ENCODE measurements at regions not wholly inside any gene's neighbourhood (a gene's known extent, or its start where the extent isn't known, plus 50 kb on each side); places are given as distances from the start of the nearest gene placed in this dataset.

DNA sequence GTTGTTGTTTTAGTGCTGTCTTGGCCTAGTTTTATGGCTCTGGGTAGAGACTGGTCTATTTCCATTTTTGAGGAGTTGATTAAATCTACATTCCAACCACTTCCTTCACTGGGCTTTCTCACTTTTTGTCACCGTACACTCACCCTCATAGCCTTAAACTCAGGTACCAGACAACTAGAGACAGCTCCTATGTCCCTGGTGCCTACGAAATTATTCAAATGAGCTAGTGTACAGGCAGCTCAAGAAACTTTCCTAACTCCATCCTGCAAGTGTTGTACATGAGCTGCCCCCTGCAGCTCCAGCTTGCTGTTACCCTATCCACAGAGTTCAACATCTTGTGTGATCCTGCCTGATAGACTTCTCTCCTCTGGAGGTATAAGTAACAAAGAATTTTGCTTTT is 704.8 kb upstream of the RGS18 start:
- no peak for DNase-seq (ENCODE audit: low read depth)
- TF ChIP-seq, protein P1, sequence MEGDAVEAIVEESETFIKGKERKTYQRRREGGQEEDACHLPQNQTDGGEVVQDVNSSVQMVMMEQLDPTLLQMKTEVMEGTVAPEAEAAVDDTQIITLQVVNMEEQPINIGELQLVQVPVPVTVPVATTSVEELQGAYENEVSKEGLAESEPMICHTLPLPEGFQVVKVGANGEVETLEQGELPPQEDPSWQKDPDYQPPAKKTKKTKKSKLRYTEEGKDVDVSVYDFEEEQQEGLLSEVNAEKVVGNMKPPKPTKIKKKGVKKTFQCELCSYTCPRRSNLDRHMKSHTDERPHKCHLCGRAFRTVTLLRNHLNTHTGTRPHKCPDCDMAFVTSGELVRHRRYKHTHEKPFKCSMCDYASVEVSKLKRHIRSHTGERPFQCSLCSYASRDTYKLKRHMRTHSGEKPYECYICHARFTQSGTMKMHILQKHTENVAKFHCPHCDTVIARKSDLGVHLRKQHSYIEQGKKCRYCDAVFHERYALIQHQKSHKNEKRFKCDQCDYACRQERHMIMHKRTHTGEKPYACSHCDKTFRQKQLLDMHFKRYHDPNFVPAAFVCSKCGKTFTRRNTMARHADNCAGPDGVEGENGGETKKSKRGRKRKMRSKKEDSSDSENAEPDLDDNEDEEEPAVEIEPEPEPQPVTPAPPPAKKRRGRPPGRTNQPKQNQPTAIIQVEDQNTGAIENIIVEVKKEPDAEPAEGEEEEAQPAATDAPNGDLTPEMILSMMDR (IDR thresholded peaks at IDR 0.05; ENCODE audit: control insufficient read depth, extremely low read depth, insufficient read depth) = no peak
- no peak overlapping the region for H3K4me3 ChIP-seq (ENCODE audit: low read depth, low read length)

DNA sequence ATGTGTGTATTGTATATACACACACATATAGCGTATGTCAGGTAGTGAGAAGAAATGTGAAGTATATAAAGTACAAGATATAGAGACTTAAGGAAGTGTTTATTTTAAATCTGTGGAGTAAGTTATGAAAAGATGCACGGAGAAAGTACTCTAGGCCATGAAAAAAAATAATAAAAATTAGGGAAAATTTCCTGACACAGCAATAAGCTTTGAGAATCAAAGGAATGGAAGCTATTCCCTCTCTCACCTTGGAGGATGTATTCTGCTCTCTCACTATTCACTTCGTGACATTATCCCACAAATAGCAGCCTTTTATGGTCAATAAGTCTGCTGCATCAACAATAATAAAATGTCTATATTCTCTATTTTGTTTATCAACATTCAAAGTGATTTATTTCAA is 700.4 kb upstream of the RGS18 start:
- DNase-seq (ENCODE audit: low read depth) = no peak
- TF ChIP-seq, protein P1 (IDR thresholded peaks at IDR 0.05; ENCODE audit: control insufficient read depth, extremely low read depth, insufficient read depth) = no peak
- H3K4me3 ChIP-seq (ENCODE audit: low read depth, low read length) = no peak overlapping the region

DNA sequence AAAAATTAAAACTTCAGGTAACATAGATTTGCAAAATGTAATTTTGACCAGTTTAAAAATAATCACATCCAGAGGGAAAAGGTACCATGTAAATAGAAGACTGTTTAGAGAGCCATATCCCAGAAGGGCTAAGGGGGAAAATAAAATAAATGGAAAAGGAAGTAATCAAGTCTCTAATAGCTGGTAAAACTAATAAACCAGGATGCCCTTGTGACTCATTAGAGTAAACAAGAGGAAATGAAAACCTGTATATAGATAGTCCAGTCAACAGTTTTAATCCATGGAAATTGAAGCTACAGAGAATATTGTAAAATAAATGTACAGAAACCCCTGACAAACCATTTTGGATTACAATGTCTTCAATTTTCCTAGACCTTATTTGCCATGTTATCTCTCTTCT is 698.0 kb upstream of the RGS18 start:
- no peak overlapping the region for H3K4me3 ChIP-seq (ENCODE audit: low read depth, low read length)
- TF ChIP-seq, protein P1 (IDR thresholded peaks at IDR 0.05; ENCODE audit: control insufficient read depth, extremely low read depth, insufficient read depth) = no peak
- DNase-seq (ENCODE audit: low read depth) = peak; percentile 3

DNA sequence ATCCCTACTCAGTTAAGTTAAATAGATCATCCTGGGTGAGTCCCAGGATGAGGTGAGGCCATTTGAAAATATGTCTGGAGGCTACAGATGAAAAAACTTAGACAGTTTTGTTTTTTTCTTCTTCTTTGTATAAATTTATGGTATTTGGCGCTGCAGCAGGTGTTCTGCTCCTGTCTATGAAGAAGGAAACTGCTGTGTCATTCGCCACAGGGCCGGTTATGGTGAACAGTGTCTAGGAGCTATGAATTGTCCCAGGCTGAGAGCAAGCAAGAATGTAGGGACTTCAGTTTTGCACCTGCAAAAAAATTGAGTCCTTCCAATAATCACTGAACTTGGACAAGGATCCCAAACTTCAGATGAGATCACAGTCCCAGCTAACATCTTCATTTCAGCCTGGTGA is 674.3 kb upstream of the RGS18 start:
- no peak for DNase-seq (ENCODE audit: low read depth)
- no peak overlapping the region for H3K4me3 ChIP-seq (ENCODE audit: low read depth, low read length)
- TF ChIP-seq, protein P1 (IDR thresholded peaks at IDR 0.05; ENCODE audit: control insufficient read depth, extremely low read depth, insufficient read depth) = no peak

DNA sequence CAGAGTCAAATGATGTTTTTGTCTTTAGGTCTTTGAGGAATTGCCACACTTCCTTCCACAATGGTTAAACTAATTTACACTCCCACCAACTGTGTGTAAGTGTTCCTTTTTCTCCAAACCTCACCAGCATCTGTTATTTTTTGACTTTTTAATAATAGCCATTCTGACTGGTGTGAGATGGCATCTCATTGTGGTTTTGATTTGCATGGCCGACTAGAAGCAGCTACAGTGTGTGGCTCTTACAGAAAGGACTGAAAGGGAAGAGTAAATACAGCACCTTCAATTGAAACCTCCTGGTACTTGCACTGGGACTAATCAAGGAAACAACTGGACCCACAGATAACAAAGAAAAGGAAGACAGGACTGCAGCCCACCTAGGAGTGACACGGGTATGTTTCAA is 668.0 kb upstream of the RGS18 start:
- TF ChIP-seq, protein P1 (IDR thresholded peaks at IDR 0.05; ENCODE audit: control insufficient read depth, extremely low read depth, insufficient read depth) = no peak
- no peak for DNase-seq (ENCODE audit: low read depth)
- no peak overlapping the region for H3K4me3 ChIP-seq (ENCODE audit: low read depth, low read length)

DNA sequence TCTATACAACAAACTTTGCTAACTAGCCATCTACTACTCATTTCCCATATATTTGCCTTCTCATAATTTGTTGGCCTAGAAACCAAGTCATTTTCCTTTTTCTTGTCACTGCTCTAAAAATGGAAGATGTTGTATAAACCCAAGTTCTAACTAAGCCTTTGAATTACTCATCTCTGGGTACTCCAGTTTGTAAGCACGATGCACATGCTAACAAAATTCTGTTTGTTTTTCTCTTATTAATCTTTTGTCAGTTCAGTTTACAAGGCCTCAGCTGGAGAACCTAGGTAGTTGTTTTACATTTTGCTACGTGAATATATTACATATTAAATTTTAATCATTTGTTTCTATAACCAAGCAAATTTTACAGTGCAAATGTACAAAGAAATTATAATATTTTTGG is 663.2 kb upstream of the RGS18 start:
- no peak overlapping the region for H3K4me3 ChIP-seq (ENCODE audit: low read depth, low read length)
- DNase-seq (ENCODE audit: low read depth) = peak; percentile 37
- TF ChIP-seq, protein P1 (IDR thresholded peaks at IDR 0.05; ENCODE audit: control insufficient read depth, extremely low read depth, insufficient read depth) = no peak

DNA sequence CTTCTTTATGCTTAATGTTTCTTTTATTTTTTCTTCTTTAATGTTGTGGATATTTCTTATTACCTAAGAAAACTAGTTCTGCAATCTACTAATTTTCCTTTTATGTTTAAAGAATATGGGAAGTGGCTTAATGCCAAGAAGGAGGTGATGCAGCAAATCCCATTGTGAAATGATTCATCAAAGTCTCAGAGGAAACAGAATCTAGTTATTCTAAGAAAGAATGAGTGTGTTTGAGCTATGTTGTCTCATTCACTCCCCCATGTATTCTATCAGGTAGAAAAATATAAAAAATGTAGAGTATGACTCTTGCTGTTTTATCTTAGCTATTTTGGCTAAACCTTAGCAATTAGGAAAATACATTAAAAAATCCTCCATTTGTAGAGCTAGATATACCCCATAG is 659.9 kb upstream of the RGS18 start:
- H3K4me3 ChIP-seq (ENCODE audit: low read depth, low read length) = no peak overlapping the region
- no peak for DNase-seq (ENCODE audit: low read depth)
- TF ChIP-seq, protein P1 (IDR thresholded peaks at IDR 0.05; ENCODE audit: control insufficient read depth, extremely low read depth, insufficient read depth) = no peak

Data from LNCaP clone FGC (cell line).